Right lobe of liver (tissue), 4 donors: ENCODE measurements at regions not wholly inside any gene's neighbourhood (a gene's known extent, or its start where the extent isn't known, plus 50 kb on each side); places are given as distances from the start of the nearest gene placed in this dataset.

ENCODE experiments used
- CTCF ChIP-seq, 4 donors: fragments of 200-600 bp in 3 of 4; fragments of 450-650 bp in 1 of 4; IDR thresholded peaks; one replicate each; pipeline versions ENCODE4 v1.5.1 to v1.8.0; 2016 to 2022; ENCODE audit warnings: antibody characterized with exemption in 4 of 4, mild to moderate bottlenecking in 2 of 4
- POLR2A ChIP-seq: fragments of 450-650 bp; IDR thresholded peaks from one replicate; pipeline ENCODE4 v1.6.1; 2017; ENCODE audit warnings: antibody characterized with exemption, mild to moderate bottlenecking
- donor health status: DM: no; HTN: no; CAD: no.
- donor health status: DM: no; HTN: no; CAD: no.
- donor health status: DM: no; HTN: yes; CAD: no.

- TF ChIP-seq CTCF (IDR thresholded peaks at IDR 0.05), result no peak
- TF ChIP-seq POLR2A, result no peak
Measured at GRCh38 chr14:27061299-27061698, 463.5 kb upstream of the NOVA1 start.
